GM12878 (cell line): ENCODE measurements at regions not wholly inside any gene's neighbourhood (a gene's known extent, or its start where the extent isn't known, plus 50 kb on each side); places are given as distances from the start of the nearest gene placed in this dataset.

Experiments
- ATAC-seq: fragments of 200-7000 bp; cut with Tn5 transposase; 3 replicates; pipeline ENCODE4 v1.9.1; 2020; ENCODE audit warnings: mild to moderate bottlenecking, moderate library complexity
- BruUV-seq: library from RNA; stranded (reverse); fragments of 400-500 nt; replicated peaks from 2 replicates; lab custom pipeline; 2021; lab: Mats Ljungman, UMichigan
- CTCF ChIA-PET: fragments of 300-600 bp; sonication (Branson Sonifier 250); formaldehyde crosslinking; extraction: SDS; loops from one replicate; lab custom pipeline; 2021; ENCODE audit warnings: inconsistent platforms; lab: Yijun Ruan, JAX
- POLR2A ChIA-PET: fragments of 350-600 bp; formaldehyde crosslinking; extraction: SDS; loops from one replicate; lab custom pipeline; 2021; ENCODE audit warnings: inconsistent platforms; lab: Charles Lee
- RAD21 ChIA-PET: fragments of 300-600 bp; sonication (Branson Sonifier 250); formaldehyde crosslinking; loops from one replicate; lab custom pipeline; 2023; ENCODE audit warnings: antibody characterized with exemption; ENCODE audit not compliant: unreplicated experiment; lab: Charles Lee
- SMC1A ChIA-PET: fragments of 300-600 bp; sonication (Branson Sonifier 250); formaldehyde crosslinking; loops from one replicate; lab custom pipeline; 2023; ENCODE audit not compliant: unreplicated experiment, uncharacterized antibody; lab: Charles Lee
- DNase-seq: peaks from one replicate; pipeline ENCODE4 v3.0.0-alpha.2; 2011; ENCODE audit warnings: low read depth, low spot score
- FAIRE-seq: peaks from 3 replicates; lab custom pipeline; 2011; peaks lifted over from hg19 to GRCh38; lab: Jason Lieb, UNC
- H2AFZ ChIP-seq: 2 replicates; pipeline ENCODE4 v1.6.0; 2011; ENCODE audit warnings: low read depth, low read length, control low read depth; ENCODE audit not compliant: control insufficient read depth
- H3K27ac ChIP-seq: 2 replicates; pipeline ENCODE4 v1.5.1; 2011; ENCODE audit warnings: control low read depth; ENCODE audit not compliant: control insufficient read depth, insufficient read depth
- H3K27me3 ChIP-seq, 2 experiments: replicated peaks in 1 of 2; 2 replicates each; pipeline versions ENCODE4 v1.6.0 to v1.6.1; 2011; ENCODE audit warnings: low read length in 1 of 2; ENCODE audit not compliant: control insufficient read depth in 2 of 2, insufficient read depth in 2 of 2
- H3K36me3 ChIP-seq, 2 experiments: 2 replicates each; pipeline ENCODE4 v1.5.1; 2011; ENCODE audit warnings: low read length in 1 of 2; ENCODE audit not compliant: control insufficient read depth in 2 of 2, insufficient read depth in 2 of 2
- H3K4me1 ChIP-seq: 2 replicates; pipeline ENCODE4 v1.6.1; 2011; ENCODE audit warnings: mild to moderate bottlenecking, low read length, moderate library complexity, mixed read lengths; ENCODE audit not compliant: control insufficient read depth, insufficient read depth
- H3K4me2 ChIP-seq: 2 replicates; pipeline ENCODE4 v1.6.0; 2011; ENCODE audit warnings: control low read depth; ENCODE audit not compliant: control insufficient read depth, insufficient read depth
- H3K4me3 ChIP-seq: fragments of 200-600 bp; sonication (generic); 2 replicates; pipeline ENCODE4 v1.5.1; 2016
- H3K79me2 ChIP-seq: 2 replicates; pipeline ENCODE4 v1.6.0; 2011; ENCODE audit warnings: low read length; ENCODE audit not compliant: control insufficient read depth, insufficient read depth
- H3K9ac ChIP-seq: 2 replicates; pipeline ENCODE4 v1.8.0; 2011; ENCODE audit warnings: low read length, control low read depth, mixed read lengths; ENCODE audit not compliant: control insufficient read depth, insufficient read depth
- H3K9me3 ChIP-seq: replicated peaks from 3 replicates; pipeline ENCODE4 v1.5.1; 2011; ENCODE audit warnings: mild to moderate bottlenecking, low read length; ENCODE audit not compliant: control insufficient read depth, insufficient read depth
- H4K20me1 ChIP-seq: 2 replicates; pipeline ENCODE4 v1.6.0; 2011; ENCODE audit not compliant: control insufficient read depth, insufficient read depth
- ATF7 ChIP-seq: fragments of 450-650 bp; IDR thresholded peaks from 2 replicates; pipeline ENCODE4 v1.6.1; 2016; ENCODE audit warnings: low read depth, mild to moderate bottlenecking
- BCL11A ChIP-seq: IDR thresholded peaks from 2 replicates; pipeline ENCODE4 v1.6.1; 2011; ENCODE audit warnings: low read depth, low read length
- CBX5 ChIP-seq: sonication (generic); IDR thresholded peaks from 2 replicates; pipeline ENCODE4 v1.6.1; 2016; ENCODE audit warnings: low read depth, moderate library complexity, mild to moderate bottlenecking, inconsistent platforms
- E2F8 ChIP-seq: fragments of 450-650 bp; IDR thresholded peaks from 2 replicates; pipeline ENCODE4 v1.6.1; 2018; ENCODE audit warnings: mild to moderate bottlenecking, low read depth, moderate library complexity; ENCODE audit not compliant: partially characterized antibody
- IKZF2 ChIP-seq, 2 experiments: fragments of 450-650 bp; IDR thresholded peaks; 2 replicates each; pipeline ENCODE4 v1.6.1; 2017; ENCODE audit warnings: mild to moderate bottlenecking in 2 of 2, moderate library complexity in 2 of 2
- JUNB ChIP-seq: IDR thresholded peaks from 2 replicates; pipeline ENCODE4 v1.6.1; 2016; ENCODE audit warnings: antibody characterized with exemption, mild to moderate bottlenecking
- JUND ChIP-seq: IDR thresholded peaks from 2 replicates; pipeline ENCODE4 v1.6.1; 2012; ENCODE audit warnings: low read depth, mild to moderate bottlenecking, low read length, improper control_type of control experiment, moderate library complexity
- MAX ChIP-seq: IDR thresholded peaks from 2 replicates; pipeline ENCODE4 v1.6.1; 2012; ENCODE audit warnings: low read depth, low read length, improper control_type of control experiment
- RCOR1 ChIP-seq: conservative IDR thresholded peaks from 2 replicates; pipeline ENCODE4 v1.6.1; 2012; ENCODE audit warnings: low read depth, low read length, improper control_type of control experiment
- SMARCA5 ChIP-seq: fragments of 450-650 bp; IDR thresholded peaks from 2 replicates; pipeline ENCODE4 v1.6.1; 2017; ENCODE audit warnings: mild to moderate bottlenecking
- SMC3 ChIP-seq: IDR thresholded peaks from 2 replicates; pipeline ENCODE4 v1.6.1; 2011; ENCODE audit warnings: low read length, improper control_type of control experiment, borderline replicate concordance
- SREBF1 ChIP-seq: IDR thresholded peaks from 2 replicates; pipeline ENCODE4 v1.6.1; 2012; ENCODE audit warnings: mild to moderate bottlenecking, low read length
- SRF ChIP-seq, 2 experiments: IDR thresholded peaks; 2 replicates each; pipeline ENCODE4 v1.6.1; 2011; ENCODE audit warnings: low read depth in 2 of 2, low read length in 2 of 2, mild to moderate bottlenecking in 1 of 2, moderate library complexity in 1 of 2
- USF2 ChIP-seq: IDR thresholded peaks from 2 replicates; pipeline ENCODE4 v1.6.1; 2011; ENCODE audit warnings: low read depth, low read length, improper control_type of control experiment, borderline replicate concordance
- WGBS: methylation state at CpG from one replicate; pipeline ENCODE4 v1.1.6; 2016; ENCODE audit warnings: low lambda C conversion rate; ENCODE audit not compliant: insufficient replicate concordance, insufficient coverage; ENCODE audit errors: missing lambda C conversion rate; 5-methylcytosine and 5-hydroxymethylcytosine counted together
- in situ Hi-C: fragments of 300-500 bp; cut with MboI; formaldehyde crosslinking; loops from 9 replicates; pipeline ENCODE4 v1.14.3; 2018; ENCODE audit warnings: mixed read lengths
- intact Hi-C: fragments of 100-400 bp; cut with micrococcal nuclease; formaldehyde crosslinking; loops from one replicate; pipeline ENCODE4 v1.14.2; 2022; ENCODE audit not compliant: unreplicated experiment

- H3K79me2 ChIP-seq: no peaks in the 10 kb centered on the region
- H3K4me3 ChIP-seq: no peak overlapping the region
- TF ChIP-seq SREBF1: no peak
- TF ChIP-seq, all 136 proteins: peak for 0
- ATAC-seq (peak; percentile 32), DNase-seq (no peak), FAIRE-seq (no peak)
- no peak overlapping the region for H3K27ac ChIP-seq
- RAD21 ChIA-PET: no interaction called here
- CTCF ChIA-PET: no interaction called here
- POLR2A ChIA-PET: no interaction called here
- H3K4me1 ChIP-seq: no peaks in the 10 kb centered on the region; the same call in 1 of the 2 replicates
- SMC1A ChIA-PET: interaction anchor here (1.2 kb wide), 1 partner anchor 11 kb away, joined by 3 read pairs; no protein-coding TSS in a partner anchor
- H4K20me1 ChIP-seq: no peaks in the 10 kb centered on the region
- no peaks in the 10 kb centered on the region for H3K36me3 ChIP-seq
- in situ Hi-C loops (no loop called here), intact Hi-C loops (no loop called here)
- H2AFZ ChIP-seq: peak overlapping the region; percentile 72
- H3K27me3 ChIP-seq: no peaks in the 10 kb centered on the region
- 77% methylated on average over 2 of the region's 2 CpGs for WGBS
- no TSS peak for BruUV-seq
- no peak overlapping the region for H3K4me2 ChIP-seq
- no peaks in the 10 kb centered on the region for H3K9me3 ChIP-seq
- no peak overlapping the region for H3K9ac ChIP-seq
Measured at GRCh38 chr12:78406213-78406612, 458.4 kb upstream of the SYT1 start.

GRCh38 chr12:78406828-78407227, 457.7 kb upstream of the SYT1 start:
- Histone ChIP-seq H2AFZ (peak overlapping the region; percentile 72), H3K27me3 (no peaks in the 10 kb centered on the region), H3K9ac (no peak overlapping the region), H3K4me1 (no peaks in the 10 kb centered on the region; the same call in 1 of the 2 replicates), H4K20me1 (no peaks in the 10 kb centered on the region), H3K4me2 (peak overlapping the region; percentile 11; the same call in 1 of the 2 replicates), H3K27ac (0 out of 2 replicates have a peak overlapping the region, but pooled peaks have one; percentile 4), H3K36me3 (no peaks in the 10 kb centered on the region), H3K79me2 (no peaks in the 10 kb centered on the region), H3K9me3 (no peaks in the 10 kb centered on the region), H3K4me3 (no peak overlapping the region)
- FAIRE-seq (peak; percentile 86), DNase-seq (peak; percentile 5), ATAC-seq (peak; percentile 97)
- 3% methylated on average over 2 of the region's 2 CpGs for WGBS
- ChIA-PET SMC1A (interaction anchor here (1.2 kb wide), 1 partner anchor 11 kb away, joined by 3 read pairs; no protein-coding TSS in a partner anchor), RAD21 (no interaction called here), POLR2A (no interaction called here), CTCF (interaction anchor here (0.9 kb wide), 1 partner anchor 10 kb away, joined by 3 read pairs; no protein-coding TSS in a partner anchor)
- intact Hi-C loops: no loop called here
- in situ Hi-C loops: no loop called here
- no TSS peak for BruUV-seq
- TF ChIP-seq E2F8 (no peak), MAX (no peak), SMC3 (no peak), CBX5 (no peak), RCOR1 (no peak), JUND (peak; percentile 70), ATF7 (peak; percentile 48; the same call in 1 of the 2 replicates), USF2 (no peak), SRF (IDR thresholded peaks at IDR 0.05; ENCODE audit: low read depth in 2 of 2, low read length in 2 of 2) (no peak), JUNB (peak; percentile 87), IKZF2 (IDR thresholded peaks at IDR 0.05) (peak in 1 of 2 experiments; percentile 20; a peak in 1 of 4 replicates), SMARCA5 (no peak), BCL11A (no peak)
